Colon (tissue), 2 donors: ENCODE measurements at regions not wholly inside any gene's neighbourhood (a gene's known extent, or its start where the extent isn't known, plus 50 kb on each side); places are given as distances from the start of the nearest gene placed in this dataset.
"Not testable (repeated sequence)": the region's sequence is repeated elsewhere in the genome, so short reads cannot be mapped to it uniquely, and the experiment has no call there.

ENCODE experiments used
- FAIRE-seq: peaks from 2 replicates; lab custom pipeline; 2012; peaks lifted over from hg19 to GRCh38; lab: Jason Lieb, UNC
- donor health status: control.
- donor health status: control.

- no peak for FAIRE-seq
Measured at GRCh38 chr3:63096248-63097058, 181.7 kb upstream of the SYNPR start.

GRCh38 chr3:63097396-63097795 lies 180.7 kb upstream of the SYNPR start:
- FAIRE-seq, result no peak

GRCh38 chr3:63116922-63117321 lies 161.2 kb upstream of the SYNPR start:
- FAIRE-seq, result no peak

- FAIRE-seq, result no peak
Measured at GRCh38 chr3:63124090-63124489, 154.0 kb upstream of the SYNPR start.

- FAIRE-seq, result no peak
Measured at GRCh38 chr3:63126530-63126929, 151.6 kb upstream of the SYNPR start.

GRCh38 chr3:63128380-63128779 lies 149.7 kb upstream of the SYNPR start:
- no peak for FAIRE-seq

GRCh38 chr3:63130625-63131024 lies 147.5 kb upstream of the SYNPR start:
- no peak for FAIRE-seq

- no peak for FAIRE-seq
Measured at GRCh38 chr3:63132461-63133250, 145.5 kb upstream of the SYNPR start.

- FAIRE-seq, result no peak
Measured at GRCh38 chr3:63135367-63135766, 142.7 kb upstream of the SYNPR start.

GRCh38 chr3:63136249-63136648 lies 141.9 kb upstream of the SYNPR start:
- FAIRE-seq, result not testable (repeated sequence)

GRCh38 chr3:63142681-63143080 lies 135.4 kb upstream of the SYNPR start:
- FAIRE-seq, result no peak

GRCh38 chr3:63146154-63146553 lies 132.0 kb upstream of the SYNPR start:
- no peak for FAIRE-seq

- no peak for FAIRE-seq
Measured at GRCh38 chr3:63150880-63151279, 127.2 kb upstream of the SYNPR start.

- no peak for FAIRE-seq
Measured at GRCh38 chr3:63151897-63152296, 126.2 kb upstream of the SYNPR start.

- no peak for FAIRE-seq
Measured at GRCh38 chr3:63159764-63160163, 118.3 kb upstream of the SYNPR start.

GRCh38 chr3:63167113-63167512 lies 111.0 kb upstream of the SYNPR start:
- no peak for FAIRE-seq

GRCh38 chr3:63168179-63168578 lies 109.9 kb upstream of the SYNPR start:
- FAIRE-seq, result no peak

GRCh38 chr3:63179862-63180522 lies 98.1 kb upstream of the SYNPR start:
- FAIRE-seq, result no peak

GRCh38 chr3:63192248-63192647 lies 85.9 kb upstream of the SYNPR start:
- no peak for FAIRE-seq

- FAIRE-seq, result no peak
Measured at GRCh38 chr3:63193647-63194046, 84.5 kb upstream of the SYNPR start.

- FAIRE-seq, result no peak
Measured at GRCh38 chr3:63199606-63200005, 78.5 kb upstream of the SYNPR start.

GRCh38 chr3:63202529-63202928 lies 75.6 kb upstream of the SYNPR start:
- FAIRE-seq, result no peak

- no peak for FAIRE-seq
Measured at GRCh38 chr3:63207066-63207590, 71.0 kb upstream of the SYNPR start.
